Omental fat pad (tissue), 3 donors: ENCODE measurements at regions not wholly inside any gene's neighbourhood (a gene's known extent, or its start where the extent isn't known, plus 50 kb on each side); places are given as distances from the start of the nearest gene placed in this dataset.

Experiments
- ATAC-seq: fragments of 150-250 bp; one replicate; pipeline ENCODE4 v1.9.1; 2016; ENCODE audit warnings: mild to moderate bottlenecking, moderate library complexity; ENCODE audit not compliant: low FRiP score
- DNase-seq: peaks from one replicate; pipeline ENCODE4 v3.0.0-alpha.2; 2019; ENCODE audit warnings: low spot score
- CTCF ChIP-seq, 3 donors: fragments of 450-650 bp; IDR thresholded peaks; one replicate each; pipeline ENCODE4 v1.5.1; 2016 to 2017; ENCODE audit warnings: antibody characterized with exemption in 3 of 3, mild to moderate bottlenecking in 3 of 3, moderate library complexity in 2 of 3

DNA sequence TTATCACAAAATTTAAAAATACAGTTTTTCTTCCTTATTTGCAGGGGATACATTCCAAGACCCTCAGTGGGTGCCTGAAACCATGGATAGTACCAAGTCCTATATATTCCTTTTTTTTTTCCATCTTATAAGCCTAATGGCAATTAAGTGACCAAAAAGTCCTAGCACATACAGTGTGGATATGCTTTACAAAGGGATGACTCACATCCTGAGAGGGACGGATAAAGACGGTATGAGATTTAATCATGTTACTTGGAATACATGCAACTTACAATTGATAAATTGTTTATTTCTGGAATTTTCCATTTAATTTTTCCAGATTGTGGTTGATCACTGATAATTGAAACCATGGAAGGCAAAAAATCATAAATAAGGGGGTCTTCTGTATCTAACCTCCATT lies 181.2 kb upstream of the BRINP3 start:
- no peak for TF ChIP-seq CTCF (IDR thresholded peaks at IDR 0.05)
- DNase-seq (no peak), ATAC-seq (no peak)

- TF ChIP-seq CTCF (IDR thresholded peaks at IDR 0.05), result no peak
- DNase-seq (no peak), ATAC-seq (no peak)
These were observed 186.3 kb upstream of the BRINP3 start for GRCh38 chr1:190663962-190664361.

- ATAC-seq, result no peak
- TF ChIP-seq CTCF (IDR thresholded peaks at IDR 0.05), result no peak
- DNase-seq, result no peak
These were observed 187.4 kb upstream of the BRINP3 start for GRCh38 chr1:190665045-190665444.

- ATAC-seq (no peak), DNase-seq (no peak)
- no peak for TF ChIP-seq CTCF (IDR thresholded peaks at IDR 0.05)
These were observed 190.2 kb upstream of the BRINP3 start for GRCh38 chr1:190667914-190668313.

DNA sequence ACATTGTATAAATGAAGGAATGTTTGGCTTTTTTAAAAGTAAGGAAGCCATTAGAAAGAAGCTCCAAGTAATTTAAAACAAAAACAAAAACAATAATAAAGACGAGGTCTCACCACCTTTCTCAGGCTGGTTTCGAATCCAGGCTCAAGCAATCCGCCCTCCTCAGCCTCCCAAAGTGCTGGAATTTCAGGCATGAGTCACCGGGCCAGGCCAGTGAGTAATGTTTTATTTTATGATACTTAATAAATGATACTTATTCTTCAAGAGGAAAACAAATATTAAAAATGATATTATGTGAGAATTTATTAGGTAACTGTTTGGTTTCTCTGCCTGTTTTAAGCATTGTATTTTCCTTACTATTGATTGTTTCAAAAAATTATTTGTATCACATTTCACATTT lies 201.4 kb upstream of the BRINP3 start:
- no peak for DNase-seq
- TF ChIP-seq CTCF (IDR thresholded peaks at IDR 0.05), result no peak
- ATAC-seq, result no peak

- DNase-seq (no peak), ATAC-seq (no peak)
- no peak for TF ChIP-seq CTCF (IDR thresholded peaks at IDR 0.05)
These were observed 201.8 kb upstream of the BRINP3 start for GRCh38 chr1:190679454-190679853.

- DNase-seq (no peak), ATAC-seq (no peak)
- no peak for TF ChIP-seq CTCF (IDR thresholded peaks at IDR 0.05)
These were observed 202.3 kb upstream of the BRINP3 start for GRCh38 chr1:190679983-190680382.
